HL-60 (cell line): ENCODE measurements at regions not wholly inside any gene's neighbourhood (a gene's known extent, or its start where the extent isn't known, plus 50 kb on each side); places are given as distances from the start of the nearest gene placed in this dataset.
"Not testable (repeated sequence)": the region's sequence is repeated elsewhere in the genome, so short reads cannot be mapped to it uniquely, and the experiment has no call there.

Experiments used
- GABPA ChIP-seq: IDR thresholded peaks from 2 replicates; pipeline ENCODE4 v1.6.1; 2012; ENCODE audit warnings: low read depth
- POLR2AphosphoS5 ChIP-seq: IDR thresholded peaks from 2 replicates; pipeline ENCODE4 v1.6.1; 2012; ENCODE audit warnings: low read depth
- TF ChIP-seq, protein P1 (sequence below): IDR thresholded peaks from one replicate; pipeline ENCODE4 v1.5.1; 2011; ENCODE audit warnings: low read length, control low read depth, inconsistent platforms; ENCODE audit not compliant: insufficient read depth
- TF ChIP-seq, protein P2 (sequence below): IDR thresholded peaks from 2 replicates; pipeline ENCODE4 v1.6.1; 2012; ENCODE audit warnings: low read depth; ENCODE audit not compliant: insufficient replicate concordance

DNA sequence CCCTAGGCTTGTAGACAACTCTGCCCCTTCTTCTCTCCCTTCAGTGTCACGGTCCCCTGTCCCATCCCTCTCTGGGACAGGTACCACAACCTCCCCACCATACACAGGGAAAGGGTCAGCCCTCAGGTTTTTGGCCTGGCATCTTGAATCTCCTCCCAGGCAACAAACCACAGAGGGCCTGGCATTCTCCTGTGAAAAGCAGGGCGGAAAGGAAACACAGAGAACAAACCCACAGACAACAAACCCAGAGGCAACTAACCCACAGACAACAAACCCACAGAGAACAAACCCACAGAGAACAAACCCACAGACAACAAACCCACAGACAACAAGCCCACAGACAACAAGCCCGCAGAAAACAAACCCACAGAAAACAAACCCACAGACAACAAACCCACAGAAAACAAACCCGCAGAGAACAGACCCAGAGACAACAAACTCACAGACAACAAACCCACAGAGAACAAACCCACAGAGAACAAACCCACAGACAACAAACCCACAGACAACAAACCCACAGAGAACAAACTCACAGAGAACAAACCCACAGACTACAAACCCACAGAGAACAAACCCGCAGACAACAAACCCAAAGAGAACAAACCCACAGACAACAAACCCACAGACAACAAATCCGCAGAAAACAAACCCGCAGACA is 2745.9 kb upstream of the TPTE start:
- TF ChIP-seq, protein P1, sequence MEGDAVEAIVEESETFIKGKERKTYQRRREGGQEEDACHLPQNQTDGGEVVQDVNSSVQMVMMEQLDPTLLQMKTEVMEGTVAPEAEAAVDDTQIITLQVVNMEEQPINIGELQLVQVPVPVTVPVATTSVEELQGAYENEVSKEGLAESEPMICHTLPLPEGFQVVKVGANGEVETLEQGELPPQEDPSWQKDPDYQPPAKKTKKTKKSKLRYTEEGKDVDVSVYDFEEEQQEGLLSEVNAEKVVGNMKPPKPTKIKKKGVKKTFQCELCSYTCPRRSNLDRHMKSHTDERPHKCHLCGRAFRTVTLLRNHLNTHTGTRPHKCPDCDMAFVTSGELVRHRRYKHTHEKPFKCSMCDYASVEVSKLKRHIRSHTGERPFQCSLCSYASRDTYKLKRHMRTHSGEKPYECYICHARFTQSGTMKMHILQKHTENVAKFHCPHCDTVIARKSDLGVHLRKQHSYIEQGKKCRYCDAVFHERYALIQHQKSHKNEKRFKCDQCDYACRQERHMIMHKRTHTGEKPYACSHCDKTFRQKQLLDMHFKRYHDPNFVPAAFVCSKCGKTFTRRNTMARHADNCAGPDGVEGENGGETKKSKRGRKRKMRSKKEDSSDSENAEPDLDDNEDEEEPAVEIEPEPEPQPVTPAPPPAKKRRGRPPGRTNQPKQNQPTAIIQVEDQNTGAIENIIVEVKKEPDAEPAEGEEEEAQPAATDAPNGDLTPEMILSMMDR: not testable (repeated sequence)
- TF ChIP-seq GABPA, POLR2AphosphoS5: not testable (repeated sequence)
- TF ChIP-seq, protein P2, sequence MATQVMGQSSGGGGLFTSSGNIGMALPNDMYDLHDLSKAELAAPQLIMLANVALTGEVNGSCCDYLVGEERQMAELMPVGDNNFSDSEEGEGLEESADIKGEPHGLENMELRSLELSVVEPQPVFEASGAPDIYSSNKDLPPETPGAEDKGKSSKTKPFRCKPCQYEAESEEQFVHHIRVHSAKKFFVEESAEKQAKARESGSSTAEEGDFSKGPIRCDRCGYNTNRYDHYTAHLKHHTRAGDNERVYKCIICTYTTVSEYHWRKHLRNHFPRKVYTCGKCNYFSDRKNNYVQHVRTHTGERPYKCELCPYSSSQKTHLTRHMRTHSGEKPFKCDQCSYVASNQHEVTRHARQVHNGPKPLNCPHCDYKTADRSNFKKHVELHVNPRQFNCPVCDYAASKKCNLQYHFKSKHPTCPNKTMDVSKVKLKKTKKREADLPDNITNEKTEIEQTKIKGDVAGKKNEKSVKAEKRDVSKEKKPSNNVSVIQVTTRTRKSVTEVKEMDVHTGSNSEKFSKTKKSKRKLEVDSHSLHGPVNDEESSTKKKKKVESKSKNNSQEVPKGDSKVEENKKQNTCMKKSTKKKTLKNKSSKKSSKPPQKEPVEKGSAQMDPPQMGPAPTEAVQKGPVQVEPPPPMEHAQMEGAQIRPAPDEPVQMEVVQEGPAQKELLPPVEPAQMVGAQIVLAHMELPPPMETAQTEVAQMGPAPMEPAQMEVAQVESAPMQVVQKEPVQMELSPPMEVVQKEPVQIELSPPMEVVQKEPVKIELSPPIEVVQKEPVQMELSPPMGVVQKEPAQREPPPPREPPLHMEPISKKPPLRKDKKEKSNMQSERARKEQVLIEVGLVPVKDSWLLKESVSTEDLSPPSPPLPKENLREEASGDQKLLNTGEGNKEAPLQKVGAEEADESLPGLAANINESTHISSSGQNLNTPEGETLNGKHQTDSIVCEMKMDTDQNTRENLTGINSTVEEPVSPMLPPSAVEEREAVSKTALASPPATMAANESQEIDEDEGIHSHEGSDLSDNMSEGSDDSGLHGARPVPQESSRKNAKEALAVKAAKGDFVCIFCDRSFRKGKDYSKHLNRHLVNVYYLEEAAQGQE: not testable (repeated sequence)
